Tibial nerve (tissue), 4 donors: ENCODE measurements at regions not wholly inside any gene's neighbourhood (a gene's known extent, or its start where the extent isn't known, plus 50 kb on each side); places are given as distances from the start of the nearest gene placed in this dataset.

Source experiments
- DNase-seq, 2 donors: peaks; one replicate each; pipeline ENCODE4 v3.0.0-alpha.2; 2019; ENCODE audit warnings: low spot score in 2 of 2
- H3K27ac ChIP-seq, 4 donors: fragments of 200-600 bp; sonication (generic) in 3 of 4; one replicate each; pipeline ENCODE4 v1.5.1; 2017 to 2019; ENCODE audit warnings: mild to moderate bottlenecking in 1 of 4
- H3K27me3 ChIP-seq, 2 donors: fragments of 200-600 bp; sonication (generic) in 1 of 2; one replicate each; pipeline versions ENCODE4 v1.5.1 to v1.6.0; 2017 to 2019
- H3K36me3 ChIP-seq, 3 donors: fragments of 200-600 bp; sonication (generic); one replicate each; pipeline ENCODE4 v1.5.1; 2018 to 2019
- H3K4me1 ChIP-seq, 4 donors: fragments of 200-600 bp; sonication (generic) in 3 of 4; one replicate each; pipeline ENCODE4 v1.5.1; 2017 to 2019
- H3K4me3 ChIP-seq, 4 donors: fragments of 200-600 bp; sonication (generic) in 3 of 4; one replicate each; pipeline ENCODE4 v1.5.1; 2017 to 2019; ENCODE audit warnings: mild to moderate bottlenecking in 1 of 4, moderate library complexity in 1 of 4
- H3K9me3 ChIP-seq, 4 donors: fragments of 200-600 bp; sonication (generic) in 3 of 4; one replicate each; pipeline ENCODE4 v1.5.1; 2017 to 2019
- EP300 ChIP-seq, 2 donors: sonication (generic); formaldehyde crosslinking; IDR thresholded peaks; one replicate each; pipeline ENCODE4 v1.6.1; 2017; ENCODE audit warnings: antibody characterized with exemption in 2 of 2, mild to moderate bottlenecking in 1 of 2
- POLR2A ChIP-seq, 2 donors: fragments of 450-650 bp; IDR thresholded peaks; one replicate each; pipeline ENCODE4 v1.6.1; 2017; ENCODE audit warnings: antibody characterized with exemption in 2 of 2, mild to moderate bottlenecking in 2 of 2, moderate library complexity in 2 of 2
- WGBS, 2 donors: methylation state at CpG; one replicate each; pipeline ENCODE4 v1.1.5; 2018; 5-methylcytosine and 5-hydroxymethylcytosine counted together
- TF ChIP-seq, protein P1 (sequence below), 5 experiments: fragments of 200-600 bp in 3 of 5; fragments of 450-650 bp in 2 of 5; sonication (generic) in 3 of 5; IDR thresholded peaks; one replicate each; pipeline ENCODE4 v1.5.1; 2016 to 2019; ENCODE audit warnings: antibody characterized with exemption in 5 of 5, mild to moderate bottlenecking in 3 of 5, moderate library complexity in 2 of 5

GRCh38 chr3:7957024-7957423, 544.6 kb upstream of the LMCD1 start:
- Histone ChIP-seq H3K4me3 (no peak overlapping the region), H3K27me3 (no peaks in the 10 kb centered on the region), H3K36me3 (no peaks in the 10 kb centered on the region), H3K27ac (no peak overlapping the region), H3K9me3 (no peaks in the 10 kb centered on the region), H3K4me1 (peaks cover 0 to 4% (median 0%) of the 10 kb centered on the region in 4 donors)
- TF ChIP-seq EP300 (IDR thresholded peaks at IDR 0.05) (no peak), POLR2A (IDR thresholded peaks at IDR 0.05) (no peak)
- TF ChIP-seq, protein P1, sequence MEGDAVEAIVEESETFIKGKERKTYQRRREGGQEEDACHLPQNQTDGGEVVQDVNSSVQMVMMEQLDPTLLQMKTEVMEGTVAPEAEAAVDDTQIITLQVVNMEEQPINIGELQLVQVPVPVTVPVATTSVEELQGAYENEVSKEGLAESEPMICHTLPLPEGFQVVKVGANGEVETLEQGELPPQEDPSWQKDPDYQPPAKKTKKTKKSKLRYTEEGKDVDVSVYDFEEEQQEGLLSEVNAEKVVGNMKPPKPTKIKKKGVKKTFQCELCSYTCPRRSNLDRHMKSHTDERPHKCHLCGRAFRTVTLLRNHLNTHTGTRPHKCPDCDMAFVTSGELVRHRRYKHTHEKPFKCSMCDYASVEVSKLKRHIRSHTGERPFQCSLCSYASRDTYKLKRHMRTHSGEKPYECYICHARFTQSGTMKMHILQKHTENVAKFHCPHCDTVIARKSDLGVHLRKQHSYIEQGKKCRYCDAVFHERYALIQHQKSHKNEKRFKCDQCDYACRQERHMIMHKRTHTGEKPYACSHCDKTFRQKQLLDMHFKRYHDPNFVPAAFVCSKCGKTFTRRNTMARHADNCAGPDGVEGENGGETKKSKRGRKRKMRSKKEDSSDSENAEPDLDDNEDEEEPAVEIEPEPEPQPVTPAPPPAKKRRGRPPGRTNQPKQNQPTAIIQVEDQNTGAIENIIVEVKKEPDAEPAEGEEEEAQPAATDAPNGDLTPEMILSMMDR (IDR thresholded peaks at IDR 0.05), result no peak
- 83 to 91% methylated on average over 1 of the region's 1 CpG for WGBS, 2 donors
- DNase-seq, result no peak

DNA sequence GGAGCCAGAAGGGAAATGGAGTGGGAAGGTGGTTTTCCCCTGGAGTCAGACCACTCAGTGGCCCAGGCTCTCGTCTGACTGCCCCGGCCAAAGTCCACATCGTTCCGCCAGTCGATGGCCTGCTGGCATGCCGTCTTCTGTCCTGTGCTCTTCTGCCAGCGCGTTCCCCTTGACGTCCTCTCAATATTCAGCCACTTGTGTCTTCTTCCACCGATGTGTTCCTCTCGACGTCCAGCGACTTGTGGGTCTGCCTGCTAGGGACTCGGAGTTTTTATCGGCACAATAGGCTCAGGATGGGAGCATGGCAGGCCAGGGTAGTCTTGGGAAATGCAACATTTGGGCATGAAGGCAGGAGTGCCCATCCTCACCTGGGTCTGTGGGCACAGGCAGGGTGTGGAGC, 542.5 kb upstream of the LMCD1 start:
- no peak for DNase-seq
- peaks cover 0 to 6% (median 0%) of the 10 kb centered on the region in 4 donors for H3K4me1 ChIP-seq
- no peaks in the 10 kb centered on the region for H3K36me3 ChIP-seq
- no peak overlapping the region for H3K27ac ChIP-seq
- H3K27me3 ChIP-seq, result no peaks in the 10 kb centered on the region
- no peak overlapping the region for H3K4me3 ChIP-seq
- WGBS, 2 donors, result 97 to 98% methylated on average over 15 of the region's 15 CpGs
- no peaks in the 10 kb centered on the region for H3K9me3 ChIP-seq
- TF ChIP-seq POLR2A (IDR thresholded peaks at IDR 0.05) (no peak), EP300 (IDR thresholded peaks at IDR 0.05) (no peak)
- TF ChIP-seq, protein P1 (IDR thresholded peaks at IDR 0.05), result no peak

DNA sequence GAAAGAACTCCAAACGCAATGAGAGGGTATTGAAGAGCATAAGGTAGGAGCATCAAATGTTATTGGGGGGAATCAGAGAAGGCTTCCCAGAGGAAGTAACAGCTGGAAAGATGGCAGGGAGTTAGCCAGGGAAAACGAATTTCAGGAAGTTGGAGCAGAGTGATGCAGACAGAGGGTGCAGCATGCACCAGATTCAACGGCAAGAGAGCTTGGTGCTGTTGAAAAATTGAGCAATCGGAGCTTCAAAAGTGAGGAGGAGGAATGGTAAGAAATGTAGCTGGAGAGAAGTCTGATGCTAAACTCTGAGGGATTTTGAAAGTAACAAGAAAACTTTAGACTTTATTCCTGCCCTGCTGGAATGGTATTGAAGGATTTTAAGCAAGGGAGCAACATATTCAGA, 541.0 kb upstream of the LMCD1 start:
- 68 to 72% methylated on average over 4 of the region's 4 CpGs for WGBS, 2 donors
- no peaks in the 10 kb centered on the region for H3K36me3 ChIP-seq
- no peak for TF ChIP-seq POLR2A (IDR thresholded peaks at IDR 0.05)
- TF ChIP-seq, protein P1 (IDR thresholded peaks at IDR 0.05), result no peak
- TF ChIP-seq EP300 (IDR thresholded peaks at IDR 0.05), result no peak
- no peak for DNase-seq
- H3K4me1 ChIP-seq, result peaks cover 0 to 6% (median 0%) of the 10 kb centered on the region in 4 donors
- no peak overlapping the region for H3K27ac ChIP-seq
- no peaks in the 10 kb centered on the region for H3K9me3 ChIP-seq
- H3K4me3 ChIP-seq, result no peak overlapping the region
- no peaks in the 10 kb centered on the region for H3K27me3 ChIP-seq

GRCh38 chr3:7962301-7962700, 539.3 kb upstream of the LMCD1 start:
- Histone ChIP-seq H3K4me1 (peaks cover 0 to 6% (median 0%) of the 10 kb centered on the region in 4 donors), H3K9me3 (no peaks in the 10 kb centered on the region), H3K4me3 (no peak overlapping the region), H3K27ac (no peak overlapping the region), H3K36me3 (no peaks in the 10 kb centered on the region), H3K27me3 (no peaks in the 10 kb centered on the region)
- no peak for DNase-seq
- WGBS, 2 donors, result 12 to 20% methylated on average over 3 of the region's 3 CpGs
- TF ChIP-seq, protein P1 (IDR thresholded peaks at IDR 0.05), result no peak
- TF ChIP-seq EP300 (IDR thresholded peaks at IDR 0.05) (no peak), POLR2A (IDR thresholded peaks at IDR 0.05) (no peak)

DNA sequence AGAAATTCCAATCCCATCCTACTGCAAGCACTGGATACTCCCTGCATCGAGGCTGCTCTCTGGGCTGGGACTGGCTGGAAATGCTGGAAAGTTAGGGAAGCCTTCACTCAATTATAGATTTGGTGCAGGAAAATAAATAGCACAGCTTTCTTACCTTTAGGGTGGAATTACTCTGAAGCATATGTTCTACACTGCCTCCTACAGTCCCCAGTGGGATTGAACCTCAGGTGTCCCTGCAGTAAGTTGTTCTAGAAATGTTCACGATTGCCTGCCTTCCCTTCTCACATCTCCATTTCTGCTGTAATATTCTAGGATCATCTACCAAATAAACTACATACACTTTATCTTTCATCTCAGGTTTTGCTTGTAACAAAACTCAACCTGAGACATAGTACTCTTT, 536.7 kb upstream of the LMCD1 start:
- Histone ChIP-seq H3K9me3 (no peaks in the 10 kb centered on the region), H3K36me3 (no peaks in the 10 kb centered on the region), H3K4me3 (no peak overlapping the region), H3K27me3 (no peaks in the 10 kb centered on the region), H3K4me1 (peaks cover 0 to 6% (median 0%) of the 10 kb centered on the region in 4 donors), H3K27ac (no peak overlapping the region)
- WGBS, 2 donors, result 81 to 87% methylated on average over 2 of the region's 2 CpGs
- no peak for TF ChIP-seq EP300 (IDR thresholded peaks at IDR 0.05)
- no peak for TF ChIP-seq POLR2A (IDR thresholded peaks at IDR 0.05)
- TF ChIP-seq, protein P1 (IDR thresholded peaks at IDR 0.05), result no peak
- DNase-seq, result no peak
